ENCODE measurements at regions not wholly inside any gene's neighbourhood (a gene's known extent, or its start where the extent isn't known, plus 50 kb on each side); places are given as distances from the start of the nearest gene placed in this dataset.

- TF ChIP-seq ZNF626 (tag by site-specific recombination; IDR thresholded peaks at IDR 0.05) (no peak), ZBTB21 (tag by site-specific recombination; IDR thresholded peaks at IDR 0.05) (no peak), IKZF3 (tag by site-specific recombination; IDR thresholded peaks at IDR 0.05) (no peak), ZNF768 (tag by site-specific recombination; IDR thresholded peaks at IDR 0.05) (no peak), MYNN (tag by site-specific recombination; IDR thresholded peaks at IDR 0.05; ENCODE audit: borderline replicate concordance) (no peak), ZNF175 (tag by site-specific recombination; IDR thresholded peaks at IDR 0.05) (no peak), ZNF645 (tag by site-specific recombination; IDR thresholded peaks at IDR 0.05) (no peak), ZSCAN30 (tag by site-specific recombination; IDR thresholded peaks at IDR 0.05) (no peak), RBAK (tag by site-specific recombination; IDR thresholded peaks at IDR 0.05) (no peak), ZNF341 (tag by site-specific recombination; IDR thresholded peaks at IDR 0.05; ENCODE audit: low read depth) (no peak), ZNF202 (tag by site-specific recombination; IDR thresholded peaks at IDR 0.05; ENCODE audit: borderline replicate concordance) (no peak), ZNF155 (tag by site-specific recombination; IDR thresholded peaks at IDR 0.05) (no peak), ZNF837 (tag by site-specific recombination; IDR thresholded peaks at IDR 0.05) (no peak), TRIM28 (IDR thresholded peaks at IDR 0.05; ENCODE audit: borderline replicate concordance, low read length) (no peak), ZNF133 (tag by site-specific recombination; IDR thresholded peaks at IDR 0.05) (no peak), ZBTB17 (tag by site-specific recombination; IDR thresholded peaks at IDR 0.05) (no peak)
- TF ChIP-seq, protein P1, sequence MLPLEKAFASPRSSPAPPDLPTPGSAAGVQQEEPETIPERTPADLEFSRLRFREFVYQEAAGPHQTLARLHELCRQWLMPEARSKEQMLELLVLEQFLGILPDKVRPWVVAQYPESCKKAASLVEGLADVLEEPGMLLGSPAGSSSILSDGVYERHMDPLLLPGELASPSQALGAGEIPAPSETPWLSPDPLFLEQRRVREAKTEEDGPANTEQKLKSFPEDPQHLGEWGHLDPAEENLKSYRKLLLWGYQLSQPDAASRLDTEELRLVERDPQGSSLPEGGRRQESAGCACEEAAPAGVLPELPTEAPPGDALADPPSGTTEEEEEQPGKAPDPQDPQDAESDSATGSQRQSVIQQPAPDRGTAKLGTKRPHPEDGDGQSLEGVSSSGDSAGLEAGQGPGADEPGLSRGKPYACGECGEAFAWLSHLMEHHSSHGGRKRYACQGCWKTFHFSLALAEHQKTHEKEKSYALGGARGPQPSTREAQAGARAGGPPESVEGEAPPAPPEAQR (tag by site-specific recombination; IDR thresholded peaks at IDR 0.05), result no peak
- TF ChIP-seq, protein P2, sequence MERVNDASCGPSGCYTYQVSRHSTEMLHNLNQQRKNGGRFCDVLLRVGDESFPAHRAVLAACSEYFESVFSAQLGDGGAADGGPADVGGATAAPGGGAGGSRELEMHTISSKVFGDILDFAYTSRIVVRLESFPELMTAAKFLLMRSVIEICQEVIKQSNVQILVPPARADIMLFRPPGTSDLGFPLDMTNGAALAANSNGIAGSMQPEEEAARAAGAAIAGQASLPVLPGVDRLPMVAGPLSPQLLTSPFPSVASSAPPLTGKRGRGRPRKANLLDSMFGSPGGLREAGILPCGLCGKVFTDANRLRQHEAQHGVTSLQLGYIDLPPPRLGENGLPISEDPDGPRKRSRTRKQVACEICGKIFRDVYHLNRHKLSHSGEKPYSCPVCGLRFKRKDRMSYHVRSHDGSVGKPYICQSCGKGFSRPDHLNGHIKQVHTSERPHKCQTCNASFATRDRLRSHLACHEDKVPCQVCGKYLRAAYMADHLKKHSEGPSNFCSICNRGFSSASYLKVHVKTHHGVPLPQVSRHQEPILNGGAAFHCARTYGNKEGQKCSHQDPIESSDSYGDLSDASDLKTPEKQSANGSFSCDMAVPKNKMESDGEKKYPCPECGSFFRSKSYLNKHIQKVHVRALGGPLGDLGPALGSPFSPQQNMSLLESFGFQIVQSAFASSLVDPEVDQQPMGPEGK (tag by site-specific recombination; IDR thresholded peaks at IDR 0.05), result no peak
- TF ChIP-seq, protein P3, sequence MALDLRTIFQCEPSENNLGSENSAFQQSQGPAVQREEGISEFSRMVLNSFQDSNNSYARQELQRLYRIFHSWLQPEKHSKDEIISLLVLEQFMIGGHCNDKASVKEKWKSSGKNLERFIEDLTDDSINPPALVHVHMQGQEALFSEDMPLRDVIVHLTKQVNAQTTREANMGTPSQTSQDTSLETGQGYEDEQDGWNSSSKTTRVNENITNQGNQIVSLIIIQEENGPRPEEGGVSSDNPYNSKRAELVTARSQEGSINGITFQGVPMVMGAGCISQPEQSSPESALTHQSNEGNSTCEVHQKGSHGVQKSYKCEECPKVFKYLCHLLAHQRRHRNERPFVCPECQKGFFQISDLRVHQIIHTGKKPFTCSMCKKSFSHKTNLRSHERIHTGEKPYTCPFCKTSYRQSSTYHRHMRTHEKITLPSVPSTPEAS (tag by site-specific recombination; IDR thresholded peaks at IDR 0.05), result no peak
- TF ChIP-seq, protein P4, sequence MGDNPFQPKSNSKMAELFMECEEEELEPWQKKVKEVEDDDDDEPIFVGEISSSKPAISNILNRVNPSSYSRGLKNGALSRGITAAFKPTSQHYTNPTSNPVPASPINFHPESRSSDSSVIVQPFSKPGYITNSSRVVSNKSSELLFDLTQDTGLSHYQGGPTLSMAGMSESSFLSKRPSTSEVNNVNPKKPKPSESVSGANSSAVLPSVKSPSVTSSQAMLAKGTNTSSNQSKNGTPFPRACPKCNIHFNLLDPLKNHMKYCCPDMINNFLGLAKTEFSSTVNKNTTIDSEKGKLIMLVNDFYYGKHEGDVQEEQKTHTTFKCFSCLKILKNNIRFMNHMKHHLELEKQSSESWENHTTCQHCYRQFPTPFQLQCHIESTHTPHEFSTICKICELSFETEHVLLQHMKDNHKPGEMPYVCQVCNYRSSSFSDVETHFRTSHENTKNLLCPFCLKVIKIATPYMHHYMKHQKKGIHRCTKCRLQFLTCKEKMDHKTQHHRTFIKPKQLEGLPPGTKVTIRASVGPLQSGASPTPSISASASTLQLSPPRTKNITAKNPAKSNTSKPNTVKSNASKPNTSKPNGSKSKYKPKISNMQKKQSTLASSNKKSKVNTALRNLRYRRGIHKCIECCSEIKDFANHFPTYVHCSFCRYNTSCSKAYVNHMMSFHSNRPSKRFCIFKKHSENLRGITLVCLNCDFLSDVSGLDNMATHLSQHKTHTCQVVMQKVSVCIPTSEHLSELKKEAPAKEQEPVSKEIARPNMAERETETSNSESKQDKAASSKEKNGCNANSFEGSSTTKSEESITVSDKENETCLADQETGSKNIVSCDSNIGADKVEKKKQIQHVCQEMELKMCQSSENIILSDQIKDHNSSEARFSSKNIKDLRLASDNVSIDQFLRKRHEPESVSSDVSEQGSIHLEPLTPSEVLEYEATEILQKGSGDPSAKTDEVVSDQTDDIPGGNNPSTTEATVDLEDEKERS (tag by site-specific recombination; IDR thresholded peaks at IDR 0.05), result no peak
- H3K36me3 ChIP-seq (ENCODE audit: control insufficient read depth in 2 of 2, insufficient read depth in 1 of 2, low read length in 2 of 2), result no peaks in the 10 kb centered on the region
- CTCF ChIA-PET, result interaction anchor here (0.7 to 1.0 kb wide), 2 partner anchors 234 to 343 kb away, joined by 3 read pairs; no protein-coding TSS in a partner anchor
- no peaks in the 10 kb centered on the region for H3K9me3 ChIP-seq (ENCODE audit: control insufficient read depth, insufficient read depth, low read depth, low read length)
- H3K27ac ChIP-seq (ENCODE audit: extremely low read depth, low read depth, low read length), result no peak overlapping the region
- no peak overlapping the region for H3K4me3 ChIP-seq (ENCODE audit: low read depth, low read length)
- H3K4me1 ChIP-seq (ENCODE audit: control insufficient read depth, insufficient read depth, low read length), result no peaks in the 10 kb centered on the region
- POLR2A ChIA-PET, result interaction anchor here (0.6 kb wide), 2 partner anchors 398 to 664 kb away, joined by 3 to 7 read pairs; no protein-coding TSS in a partner anchor
Observed at GRCh38 chr9:113690055-113690740, 185.9 kb upstream of the ZNF618 start.
